D721Med (cell line): ENCODE measurements at regions not wholly inside any gene's neighbourhood (a gene's known extent, or its start where the extent isn't known, plus 50 kb on each side); places are given as distances from the start of the nearest gene placed in this dataset.
"Not testable (repeated sequence)": the region's sequence is repeated elsewhere in the genome, so short reads cannot be mapped to it uniquely, and the experiment has no call there.

Experiments used
- DNase-seq: peaks from one replicate; pipeline ENCODE4 v3.0.0; 2011; ENCODE audit warnings: low spot score; ENCODE audit not compliant: insufficient read length
- FAIRE-seq: peaks from 2 replicates; lab custom pipeline; 2011; peaks lifted over from hg19 to GRCh38; lab: Jason Lieb, UNC
- CTCF ChIP-seq: IDR thresholded peaks from 2 replicates; pipeline ENCODE4 v1.5.1; 2012; ENCODE audit warnings: mild to moderate bottlenecking, control low read depth; ENCODE audit not compliant: insufficient read depth; ENCODE audit errors: missing control alignments

GRCh38 chr2:64889803-64890202, 99.4 kb upstream of the SLC1A4 start:
- TF ChIP-seq CTCF, result no peak
- FAIRE-seq (no peak), DNase-seq (no peak)

GRCh38 chr2:64896572-64896971, 92.6 kb upstream of the SLC1A4 start:
- FAIRE-seq, DNase-seq: not testable (repeated sequence)

- TF ChIP-seq CTCF, result no peak
- FAIRE-seq (no peak), DNase-seq (no peak)
Observed at GRCh38 chr2:64899081-64899865, 89.9 kb upstream of the SLC1A4 start.

GRCh38 chr2:64899876-64900275, 89.3 kb upstream of the SLC1A4 start:
- DNase-seq, FAIRE-seq: not testable (repeated sequence)

- FAIRE-seq (no peak), DNase-seq (no peak)
- TF ChIP-seq CTCF, result no peak
Observed at GRCh38 chr2:64904413-64905329, 84.5 kb upstream of the SLC1A4 start.

GRCh38 chr2:64905338-64906024, 83.7 kb upstream of the SLC1A4 start:
- TF ChIP-seq CTCF, result no peak
- FAIRE-seq, result no peak

GRCh38 chr2:64906853-64907536, 82.2 kb upstream of the SLC1A4 start:
- FAIRE-seq (no peak), DNase-seq (no peak)
- TF ChIP-seq CTCF, result no peak

More at GRCh38 chr2:64905338-64906024, 83.7 kb upstream of the SLC1A4 start:
- DNase-seq, result no peak
